ENCODE measurements at regions not wholly inside any gene's neighbourhood (a gene's known extent, or its start where the extent isn't known, plus 50 kb on each side); places are given as distances from the start of the nearest gene placed in this dataset.
"Not testable (repeated sequence)": the region's sequence is repeated elsewhere in the genome, so short reads cannot be mapped to it uniquely, and the experiment has no call there.

GRCh38 chr21:28690196-28690595 lies 302.5 kb downstream of the LTN1 start:
- no peak for DNase-seq
- no peaks in the 10 kb centered on the region for H3K4me1 Mint-ChIP-seq
- H3K36me3 Mint-ChIP-seq = peaks cover 4% of the 10 kb centered on the region
- H3K9me3 Mint-ChIP-seq (ENCODE audit: low read depth) = peaks cover under 1% of the 10 kb centered on the region
- no peak for ATAC-seq
- CTCF ChIA-PET = no interaction called here
- H3K4me3 Mint-ChIP-seq = no peak overlapping the region
- no peak overlapping the region for H3K27ac Mint-ChIP-seq
- no peaks in the 10 kb centered on the region for H3K27me3 Mint-ChIP-seq

GRCh38 chr21:28688381-28688780 lies 304.3 kb downstream of the LTN1 start:
- DNase-seq (no peak), ATAC-seq (no peak)
- Mint-ChIP-seq H3K36me3 (peaks cover 4% of the 10 kb centered on the region), H3K4me1 (no peaks in the 10 kb centered on the region), H3K27ac (no peak overlapping the region), H3K9me3 (ENCODE audit: low read depth) (no peaks in the 10 kb centered on the region), H3K27me3 (no peaks in the 10 kb centered on the region), H3K4me3 (no peak overlapping the region)
- CTCF ChIA-PET = no interaction called here

- Mint-ChIP-seq H3K27ac (no peak overlapping the region), H3K27me3 (no peaks in the 10 kb centered on the region), H3K36me3 (peaks cover 4% of the 10 kb centered on the region), H3K4me3 (no peak overlapping the region), H3K9me3 (ENCODE audit: low read depth) (no peaks in the 10 kb centered on the region), H3K4me1 (no peaks in the 10 kb centered on the region)
- ATAC-seq (no peak), DNase-seq (no peak)
- CTCF ChIA-PET = no interaction called here
Measured at GRCh38 chr21:28687586-28687985, 305.1 kb downstream of the LTN1 start.

GRCh38 chr21:28683982-28684752 lies 308.5 kb downstream of the LTN1 start:
- CTCF ChIA-PET = no interaction called here
- no peaks in the 10 kb centered on the region for H3K4me1 Mint-ChIP-seq

GRCh38 chr21:28682884-28683283 lies 309.8 kb downstream of the LTN1 start:
- H3K4me3 Mint-ChIP-seq; H3K9me3 Mint-ChIP-seq (ENCODE audit: low read depth); H3K27ac Mint-ChIP-seq; H3K27me3 Mint-ChIP-seq; DNase-seq; CTCF ChIA-PET; H3K4me1 Mint-ChIP-seq; H3K36me3 Mint-ChIP-seq; ATAC-seq: not testable (repeated sequence)

More at GRCh38 chr21:28683982-28684752, 308.5 kb downstream of the LTN1 start:
- no peak for ATAC-seq
- Mint-ChIP-seq H3K27ac (no peak overlapping the region), H3K36me3 (peaks cover 4% of the 10 kb centered on the region), H3K9me3 (ENCODE audit: low read depth) (no peaks in the 10 kb centered on the region), H3K27me3 (no peaks in the 10 kb centered on the region), H3K4me3 (no peak overlapping the region)
- DNase-seq = no peak

GRCh38 chr21:28677096-28677495 lies 315.6 kb downstream of the LTN1 start:
- H3K4me3 Mint-ChIP-seq; H3K9me3 Mint-ChIP-seq (ENCODE audit: low read depth); CTCF ChIA-PET; H3K27me3 Mint-ChIP-seq; H3K4me1 Mint-ChIP-seq; DNase-seq; H3K36me3 Mint-ChIP-seq; ATAC-seq; H3K27ac Mint-ChIP-seq: not testable (repeated sequence)

- Mint-ChIP-seq H3K9me3 (ENCODE audit: low read depth) (peaks cover 4% of the 10 kb centered on the region), H3K4me3 (no peak overlapping the region), H3K4me1 (no peaks in the 10 kb centered on the region), H3K36me3 (peaks cover 12% of the 10 kb centered on the region), H3K27me3 (no peaks in the 10 kb centered on the region), H3K27ac (no peak overlapping the region)
- ATAC-seq (no peak), DNase-seq (no peak)
- CTCF ChIA-PET = no interaction called here
Measured at GRCh38 chr21:28675331-28676041, 317.2 kb downstream of the LTN1 start.

- no peaks in the 10 kb centered on the region for H3K4me1 Mint-ChIP-seq
- no peaks in the 10 kb centered on the region for H3K27me3 Mint-ChIP-seq
- peaks cover 15% of the 10 kb centered on the region for H3K36me3 Mint-ChIP-seq
- no peak for DNase-seq
- peaks cover 4% of the 10 kb centered on the region for H3K9me3 Mint-ChIP-seq (ENCODE audit: low read depth)
- no peak overlapping the region for H3K27ac Mint-ChIP-seq
- no peak for ATAC-seq
- no peak overlapping the region for H3K4me3 Mint-ChIP-seq
- CTCF ChIA-PET = no interaction called here
Measured at GRCh38 chr21:28674763-28675162, 317.9 kb downstream of the LTN1 start.

GRCh38 chr21:28671549-28672195 lies 321.0 kb downstream of the LTN1 start:
- no peak overlapping the region for H3K27ac Mint-ChIP-seq
- peaks cover 16% of the 10 kb centered on the region for H3K36me3 Mint-ChIP-seq
- CTCF ChIA-PET = no interaction called here
- H3K27me3 Mint-ChIP-seq = no peaks in the 10 kb centered on the region
- no peak for DNase-seq
- H3K9me3 Mint-ChIP-seq (ENCODE audit: low read depth) = peaks cover 2% of the 10 kb centered on the region
- H3K4me3 Mint-ChIP-seq = no peak overlapping the region
- peaks cover 12% of the 10 kb centered on the region for H3K4me1 Mint-ChIP-seq
- ATAC-seq = no peak

GRCh38 chr21:28669971-28670653 lies 322.6 kb downstream of the LTN1 start:
- DNase-seq (no peak), ATAC-seq (no peak)
- Mint-ChIP-seq H3K4me3 (no peak overlapping the region), H3K27ac (no peak overlapping the region), H3K9me3 (ENCODE audit: low read depth) (peaks cover 2% of the 10 kb centered on the region), H3K4me1 (peaks cover 12% of the 10 kb centered on the region), H3K27me3 (no peaks in the 10 kb centered on the region), H3K36me3 (peaks cover 15% of the 10 kb centered on the region)
- CTCF ChIA-PET = no interaction called here

GRCh38 chr21:28669321-28669720 lies 323.4 kb downstream of the LTN1 start:
- no peaks in the 10 kb centered on the region for H3K27me3 Mint-ChIP-seq
- DNase-seq (no peak), ATAC-seq (no peak)
- peaks cover 2% of the 10 kb centered on the region for H3K9me3 Mint-ChIP-seq (ENCODE audit: low read depth)
- H3K4me3 Mint-ChIP-seq = no peak overlapping the region
- CTCF ChIA-PET = no interaction called here
- no peak overlapping the region for H3K27ac Mint-ChIP-seq
- peaks cover 15% of the 10 kb centered on the region for H3K36me3 Mint-ChIP-seq
- H3K4me1 Mint-ChIP-seq = peaks cover 12% of the 10 kb centered on the region

- Mint-ChIP-seq H3K9me3 (ENCODE audit: low read depth) (peaks cover under 1% of the 10 kb centered on the region), H3K4me1 (peaks cover 4% of the 10 kb centered on the region), H3K27ac (no peak overlapping the region), H3K27me3 (no peaks in the 10 kb centered on the region), H3K36me3 (peaks cover 9% of the 10 kb centered on the region), H3K4me3 (no peak overlapping the region)
- ATAC-seq (no peak), DNase-seq (no peak)
- CTCF ChIA-PET = no interaction called here
Measured at GRCh38 chr21:28663754-28664153, 328.9 kb downstream of the LTN1 start.

- CTCF ChIA-PET = no interaction called here
- no peak for DNase-seq
- Mint-ChIP-seq H3K9me3 (ENCODE audit: low read depth) (no peaks in the 10 kb centered on the region), H3K27ac (no peak overlapping the region), H3K4me3 (no peak overlapping the region), H3K36me3 (peaks cover 7% of the 10 kb centered on the region), H3K27me3 (no peaks in the 10 kb centered on the region), H3K4me1 (no peaks in the 10 kb centered on the region)
- no peak for ATAC-seq
Measured at GRCh38 chr21:28663111-28663693, 329.5 kb downstream of the LTN1 start.

All from activated CD8-positive, alpha-beta memory T cell treated with anti-CD3 and anti-CD28 coated beads, Interleukin-2, amount 10 ng/mL, durations not matched to agents 7 days and 5 days (primary cell).